Loucy (cell line): ENCODE measurements at regions not wholly inside any gene's neighbourhood (a gene's known extent, or its start where the extent isn't known, plus 50 kb on each side); places are given as distances from the start of the nearest gene placed in this dataset.

ENCODE experiments used
- H2AFZ ChIP-seq: fragments of 200-600 bp; sonication (generic); 2 replicates; pipeline ENCODE4 v1.6.0; 2016; ENCODE audit warnings: antibody characterized with exemption, mild to moderate bottlenecking, low read length, moderate library complexity
- H3F3A ChIP-seq: fragments of 200-600 bp; 2 replicates; pipeline ENCODE4 v1.6.0; 2016; ENCODE audit warnings: antibody characterized with exemption, low read depth, mild to moderate bottlenecking
- H3K27me3 ChIP-seq: fragments of 200-600 bp; sonication (generic); 2 replicates; pipeline ENCODE4 v1.6.1; 2014; ENCODE audit warnings: low read length, mild to moderate bottlenecking; ENCODE audit not compliant: insufficient read depth, poor library complexity, severe bottlenecking
- H3K36me3 ChIP-seq: fragments of 200-600 bp; sonication (generic); 2 replicates; pipeline ENCODE4 v1.6.1; 2016; ENCODE audit warnings: low read length; ENCODE audit not compliant: insufficient read depth
- H3K4me1 ChIP-seq: fragments of 200-600 bp; sonication (generic); 2 replicates; pipeline ENCODE4 v1.5.1; 2014; ENCODE audit warnings: low read length, mild to moderate bottlenecking; ENCODE audit not compliant: insufficient read depth, poor library complexity, severe bottlenecking
- H3K4me2 ChIP-seq: fragments of 200-600 bp; sonication (generic); 2 replicates; pipeline ENCODE4 v1.6.0; 2014; ENCODE audit warnings: antibody characterized with exemption, low read length, low read depth, mild to moderate bottlenecking; ENCODE audit not compliant: poor library complexity, severe bottlenecking
- H3K4me3 ChIP-seq: fragments of 200-600 bp; sonication (generic); 2 replicates; pipeline ENCODE4 v1.5.1; 2014; ENCODE audit warnings: low read length, mild to moderate bottlenecking, mixed read lengths; ENCODE audit not compliant: poor library complexity, severe bottlenecking
- H3K79me2 ChIP-seq: fragments of 200-600 bp; sonication (generic); 2 replicates; pipeline ENCODE4 v1.6.1; 2014; ENCODE audit warnings: low read length; ENCODE audit not compliant: insufficient read depth
- H3K9ac ChIP-seq: fragments of 200-600 bp; sonication (generic); 2 replicates; pipeline ENCODE4 v1.6.0; 2014; ENCODE audit warnings: mild to moderate bottlenecking, low read depth, low read length, moderate library complexity; ENCODE audit not compliant: poor library complexity, severe bottlenecking
- H3K9me2 ChIP-seq: fragments of 200-600 bp; sonication (generic); replicated peaks from 2 replicates; pipeline ENCODE4 v1.6.1; 2016; ENCODE audit warnings: low read depth, low read length, mixed read lengths
- H3K9me3 ChIP-seq: fragments of 200-600 bp; sonication (generic); 2 replicates; pipeline ENCODE4 v1.6.1; 2014; ENCODE audit warnings: mild to moderate bottlenecking, antibody characterized with exemption, low read length, low read depth; ENCODE audit not compliant: insufficient read depth
- H4K20me1 ChIP-seq: fragments of 200-600 bp; sonication (generic); 2 replicates; pipeline ENCODE4 v1.6.0; 2014; ENCODE audit warnings: antibody characterized with exemption, low read length, mild to moderate bottlenecking; ENCODE audit not compliant: insufficient read depth, poor library complexity, severe bottlenecking
- EZH2phosphoT487 ChIP-seq: fragments of 200-600 bp; IDR thresholded peaks from 2 replicates; pipeline ENCODE4 v1.6.1; 2018; ENCODE audit warnings: antibody characterized with exemption, mild to moderate bottlenecking, moderate library complexity, borderline replicate concordance
- TF ChIP-seq, protein P1 (sequence below): fragments of 200-600 bp; sonication (generic); conservative IDR thresholded peaks from 2 replicates; pipeline ENCODE4 v1.5.1; 2014; ENCODE audit warnings: mild to moderate bottlenecking, antibody characterized with exemption, low read length

DNA sequence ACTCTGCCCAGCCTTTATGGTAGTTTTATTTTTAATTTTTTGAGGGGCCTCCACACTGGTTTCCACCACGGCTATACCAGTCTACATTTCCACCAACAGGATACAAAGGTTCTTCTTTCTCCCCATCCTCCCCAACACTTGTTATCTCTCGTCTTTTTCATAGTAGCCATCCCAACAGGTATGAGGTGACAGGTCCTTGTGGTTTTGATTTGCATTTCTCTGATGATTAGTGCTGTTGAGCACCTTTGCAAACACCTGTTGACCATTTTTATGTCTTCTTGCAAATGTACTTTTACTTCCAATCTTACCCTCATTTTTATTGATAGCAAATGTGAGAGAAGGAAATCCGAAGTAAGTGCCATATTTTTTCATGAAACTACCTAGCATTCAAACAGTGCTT is 195.4 kb upstream of the PREP start:
- no peaks in the 10 kb centered on the region for H3K9me2 ChIP-seq

DNA sequence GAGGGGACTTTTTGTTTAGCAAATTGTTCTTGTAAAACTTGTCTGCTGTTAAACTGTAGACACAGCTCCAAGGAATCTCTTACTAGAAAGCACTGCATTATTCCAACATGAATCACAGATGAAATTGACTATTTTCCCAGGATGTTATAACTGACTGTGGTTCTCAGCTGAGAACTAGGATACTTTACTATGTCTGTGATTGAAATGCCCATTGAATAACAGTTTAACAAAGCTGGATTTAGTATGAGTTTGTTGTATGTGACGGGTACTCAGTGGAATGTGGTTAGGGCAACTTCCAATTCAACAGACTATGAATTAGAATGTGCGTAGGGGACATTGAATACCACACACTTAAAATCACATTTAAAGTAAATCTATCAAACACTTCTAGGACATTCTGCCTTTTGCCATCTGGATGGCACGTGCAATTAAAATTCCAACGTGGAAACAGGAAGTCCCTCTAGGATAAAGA is 193.4 kb upstream of the PREP start:
- no peak overlapping the region for H3K4me2 ChIP-seq
- H4K20me1 ChIP-seq: no peaks in the 10 kb centered on the region
- no peaks in the 10 kb centered on the region for H3F3A ChIP-seq
- no peak for TF ChIP-seq EZH2phosphoT487
- TF ChIP-seq, protein P1, sequence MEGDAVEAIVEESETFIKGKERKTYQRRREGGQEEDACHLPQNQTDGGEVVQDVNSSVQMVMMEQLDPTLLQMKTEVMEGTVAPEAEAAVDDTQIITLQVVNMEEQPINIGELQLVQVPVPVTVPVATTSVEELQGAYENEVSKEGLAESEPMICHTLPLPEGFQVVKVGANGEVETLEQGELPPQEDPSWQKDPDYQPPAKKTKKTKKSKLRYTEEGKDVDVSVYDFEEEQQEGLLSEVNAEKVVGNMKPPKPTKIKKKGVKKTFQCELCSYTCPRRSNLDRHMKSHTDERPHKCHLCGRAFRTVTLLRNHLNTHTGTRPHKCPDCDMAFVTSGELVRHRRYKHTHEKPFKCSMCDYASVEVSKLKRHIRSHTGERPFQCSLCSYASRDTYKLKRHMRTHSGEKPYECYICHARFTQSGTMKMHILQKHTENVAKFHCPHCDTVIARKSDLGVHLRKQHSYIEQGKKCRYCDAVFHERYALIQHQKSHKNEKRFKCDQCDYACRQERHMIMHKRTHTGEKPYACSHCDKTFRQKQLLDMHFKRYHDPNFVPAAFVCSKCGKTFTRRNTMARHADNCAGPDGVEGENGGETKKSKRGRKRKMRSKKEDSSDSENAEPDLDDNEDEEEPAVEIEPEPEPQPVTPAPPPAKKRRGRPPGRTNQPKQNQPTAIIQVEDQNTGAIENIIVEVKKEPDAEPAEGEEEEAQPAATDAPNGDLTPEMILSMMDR: no peak
- no peaks in the 10 kb centered on the region for H3K9me3 ChIP-seq
- no peak overlapping the region for H3K9ac ChIP-seq
- H3K27me3 ChIP-seq: no peaks in the 10 kb centered on the region
- no peak overlapping the region for H2AFZ ChIP-seq
- no peaks in the 10 kb centered on the region for H3K79me2 ChIP-seq
- H3K4me1 ChIP-seq: peaks cover 4% of the 10 kb centered on the region
- H3K9me2 ChIP-seq: no peaks in the 10 kb centered on the region
- no peak overlapping the region for H3K4me3 ChIP-seq
- no peaks in the 10 kb centered on the region for H3K36me3 ChIP-seq

More for the DNA sequence above, 195.4 kb upstream of the PREP start:
- Histone ChIP-seq H2AFZ (no peak overlapping the region), H3K79me2 (no peaks in the 10 kb centered on the region), H3K4me2 (no peak overlapping the region), H3K4me3 (no peak overlapping the region), H3K36me3 (no peaks in the 10 kb centered on the region), H3K9me3 (no peaks in the 10 kb centered on the region), H3K27me3 (no peaks in the 10 kb centered on the region), H3K9ac (no peak overlapping the region), H3K4me1 (no peaks in the 10 kb centered on the region), H4K20me1 (no peaks in the 10 kb centered on the region), H3F3A (no peaks in the 10 kb centered on the region)
- no peak for TF ChIP-seq EZH2phosphoT487
- TF ChIP-seq, protein P1: no peak

DNA sequence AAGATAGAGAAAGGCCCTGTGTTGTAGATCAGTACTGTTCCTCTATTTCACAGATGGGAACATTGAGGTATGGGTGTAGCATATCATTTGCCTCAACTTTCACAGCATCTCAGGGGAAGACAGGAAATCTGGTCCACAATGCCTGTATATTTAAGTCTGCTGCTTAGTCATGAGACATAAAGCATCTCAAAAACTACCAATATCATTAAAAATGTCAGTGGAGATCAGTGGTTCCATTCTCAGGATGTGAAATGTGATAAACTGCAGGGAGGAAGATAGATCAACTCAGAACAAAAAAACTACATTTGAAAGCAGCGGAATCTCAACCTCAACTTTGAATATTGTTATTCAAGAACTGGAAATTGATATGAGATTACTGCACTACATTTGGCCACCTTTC is 192.9 kb upstream of the PREP start:
- Histone ChIP-seq H3K4me2 (no peak overlapping the region), H3K4me1 (peaks cover 8% of the 10 kb centered on the region), H3K9me3 (no peaks in the 10 kb centered on the region)

More for the DNA sequence above, 192.9 kb upstream of the PREP start:
- TF ChIP-seq, protein P1: no peak
- TF ChIP-seq EZH2phosphoT487: no peak
- Histone ChIP-seq H4K20me1 (no peaks in the 10 kb centered on the region), H3F3A (no peaks in the 10 kb centered on the region), H3K36me3 (no peaks in the 10 kb centered on the region), H3K9ac (no peak overlapping the region), H3K79me2 (no peaks in the 10 kb centered on the region), H2AFZ (no peak overlapping the region), H3K4me3 (no peak overlapping the region), H3K9me2 (no peaks in the 10 kb centered on the region), H3K27me3 (no peaks in the 10 kb centered on the region)
